VCaP (cell line): ENCODE measurements at regions not wholly inside any gene's neighbourhood (a gene's known extent, or its start where the extent isn't known, plus 50 kb on each side); places are given as distances from the start of the nearest gene placed in this dataset.

ENCODE experiments used
- H3K27ac ChIP-seq: fragments of 450-650 bp; 2 replicates; pipeline ENCODE4 v1.5.1; 2017
- TF ChIP-seq, protein P1 (sequence below): fragments of 450-650 bp; conservative IDR thresholded peaks from 2 replicates; pipeline ENCODE4 v1.5.1; 2017; ENCODE audit warnings: mild to moderate bottlenecking, moderate library complexity

DNA sequence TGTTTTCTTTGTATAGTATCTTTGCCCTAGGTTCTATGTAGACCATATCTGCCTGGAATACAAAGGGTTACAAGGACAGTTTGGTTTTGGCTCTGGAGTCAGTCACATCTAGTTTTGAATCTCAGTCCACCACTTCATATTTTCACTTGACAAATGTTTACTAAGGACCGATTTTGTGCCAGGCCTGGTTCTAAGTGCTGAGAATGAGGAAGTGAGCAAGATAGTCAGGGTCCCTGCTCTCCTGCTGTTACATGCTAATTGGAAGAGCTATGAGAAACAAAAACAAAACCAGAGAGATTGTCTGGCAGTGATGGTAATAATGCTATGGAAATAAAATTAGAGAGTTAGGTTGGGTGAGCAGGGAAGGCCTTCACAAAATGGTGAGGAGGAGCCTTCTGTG lies 66.1 kb upstream of the ARHGAP20 start:
- TF ChIP-seq, protein P1, sequence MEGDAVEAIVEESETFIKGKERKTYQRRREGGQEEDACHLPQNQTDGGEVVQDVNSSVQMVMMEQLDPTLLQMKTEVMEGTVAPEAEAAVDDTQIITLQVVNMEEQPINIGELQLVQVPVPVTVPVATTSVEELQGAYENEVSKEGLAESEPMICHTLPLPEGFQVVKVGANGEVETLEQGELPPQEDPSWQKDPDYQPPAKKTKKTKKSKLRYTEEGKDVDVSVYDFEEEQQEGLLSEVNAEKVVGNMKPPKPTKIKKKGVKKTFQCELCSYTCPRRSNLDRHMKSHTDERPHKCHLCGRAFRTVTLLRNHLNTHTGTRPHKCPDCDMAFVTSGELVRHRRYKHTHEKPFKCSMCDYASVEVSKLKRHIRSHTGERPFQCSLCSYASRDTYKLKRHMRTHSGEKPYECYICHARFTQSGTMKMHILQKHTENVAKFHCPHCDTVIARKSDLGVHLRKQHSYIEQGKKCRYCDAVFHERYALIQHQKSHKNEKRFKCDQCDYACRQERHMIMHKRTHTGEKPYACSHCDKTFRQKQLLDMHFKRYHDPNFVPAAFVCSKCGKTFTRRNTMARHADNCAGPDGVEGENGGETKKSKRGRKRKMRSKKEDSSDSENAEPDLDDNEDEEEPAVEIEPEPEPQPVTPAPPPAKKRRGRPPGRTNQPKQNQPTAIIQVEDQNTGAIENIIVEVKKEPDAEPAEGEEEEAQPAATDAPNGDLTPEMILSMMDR = no peak
- H3K27ac ChIP-seq = peak overlapping the region; percentile 43

DNA sequence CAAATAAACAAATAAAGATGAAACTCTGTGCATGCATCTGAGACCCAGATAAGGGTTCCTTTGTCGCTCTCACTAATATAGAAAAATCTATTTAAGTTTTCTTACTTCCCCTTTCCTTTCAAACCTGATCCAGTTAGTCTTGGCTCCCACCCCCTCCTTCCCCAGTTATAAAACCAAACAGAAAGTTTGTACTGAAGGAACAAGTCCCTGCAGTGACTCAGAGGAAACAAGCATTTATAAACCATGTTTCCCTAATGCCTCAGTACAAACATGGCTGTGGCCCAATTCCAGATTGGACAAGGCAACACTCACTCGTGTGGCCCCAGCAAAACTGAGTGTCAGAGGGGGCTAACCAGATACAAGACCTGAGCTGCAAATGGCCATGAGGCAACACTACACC lies 65.5 kb upstream of the ARHGAP20 start:
- TF ChIP-seq, protein P1 = no peak
- H3K27ac ChIP-seq = peak overlapping the region; percentile 43

DNA sequence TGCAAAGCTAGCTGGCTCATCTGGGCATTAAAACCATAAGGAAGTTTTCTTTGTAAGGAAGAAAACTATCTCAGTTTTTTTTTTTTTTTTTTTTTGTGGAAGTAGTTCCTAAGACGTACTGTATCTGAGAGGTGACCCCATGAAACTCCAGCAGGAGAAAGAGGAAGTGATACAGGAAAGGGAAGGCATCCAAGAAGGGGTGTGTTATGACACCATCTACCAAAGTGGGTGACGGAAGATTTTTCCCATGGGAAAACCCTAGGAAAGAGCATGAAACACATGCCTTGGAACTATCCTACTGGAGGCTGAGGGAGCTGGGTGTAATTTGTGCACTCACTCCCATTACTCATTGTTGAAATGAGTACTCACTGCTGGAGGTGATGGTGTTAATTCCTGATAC lies 63.8 kb upstream of the ARHGAP20 start:
- no peak overlapping the region for H3K27ac ChIP-seq
- TF ChIP-seq, protein P1 = no peak

DNA sequence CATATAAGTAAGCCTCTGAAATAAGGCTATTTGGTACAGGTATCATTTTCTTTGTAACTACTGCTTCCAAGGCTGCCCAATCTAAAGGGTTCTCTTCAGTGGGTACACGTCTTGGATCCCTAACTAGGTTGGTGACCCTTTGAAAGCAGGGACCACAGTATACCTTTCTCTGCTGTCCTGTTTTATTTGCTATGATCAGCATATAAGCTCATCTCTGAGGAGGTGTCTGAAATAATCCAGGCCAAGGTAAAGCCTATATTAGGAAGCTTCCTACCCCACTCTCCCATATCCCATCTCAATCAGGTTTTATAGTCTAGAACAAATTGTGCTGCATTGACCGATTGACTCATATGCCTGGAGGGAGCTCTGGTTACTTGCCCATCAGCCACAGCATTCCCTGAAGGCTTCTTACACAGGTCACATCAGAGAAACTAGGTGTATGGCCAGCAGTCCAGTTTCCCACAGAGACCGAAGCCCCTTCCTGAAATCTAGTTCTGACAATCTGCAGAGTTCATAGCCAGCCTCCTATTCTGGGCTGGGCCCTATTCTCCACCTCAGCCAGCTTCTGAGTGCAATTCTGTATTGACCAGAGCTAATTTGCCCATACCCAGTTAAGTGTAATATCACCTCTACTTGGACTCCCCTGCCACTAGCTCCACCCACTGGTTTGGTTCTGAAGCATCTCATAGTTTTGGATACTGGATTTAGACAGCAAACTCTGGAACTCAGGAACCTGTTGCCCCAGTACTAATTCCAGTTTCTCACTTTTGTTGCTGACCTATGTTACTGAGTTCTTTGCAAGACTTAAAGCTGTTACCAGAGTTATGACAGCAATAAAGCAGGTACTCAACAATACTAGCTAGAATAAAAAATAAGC lies 62.1 kb upstream of the ARHGAP20 start:
- H3K27ac ChIP-seq = peak overlapping the region; percentile 47
- TF ChIP-seq, protein P1 = no peak; the same call in 1 of the 2 replicates

DNA sequence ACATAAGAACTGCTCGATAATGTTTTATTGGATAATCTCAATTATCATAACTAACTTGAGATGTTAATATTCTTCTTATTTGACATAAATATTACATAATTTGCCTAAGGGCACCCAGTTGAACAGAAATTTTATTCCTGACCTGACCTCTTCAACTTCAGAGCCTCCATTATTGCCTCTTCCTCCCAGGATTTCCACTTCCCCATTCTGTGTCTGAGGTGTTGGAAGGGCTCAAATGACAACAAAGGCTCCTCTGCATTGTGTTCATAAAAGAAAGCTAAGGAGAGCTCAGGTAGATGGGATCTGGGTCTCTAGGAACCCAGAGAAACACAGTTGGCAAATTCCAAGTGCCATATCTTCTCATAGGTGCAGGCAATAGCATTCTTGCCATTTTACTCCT lies 61.2 kb upstream of the ARHGAP20 start:
- TF ChIP-seq, protein P1 = no peak
- H3K27ac ChIP-seq = no peak overlapping the region

DNA sequence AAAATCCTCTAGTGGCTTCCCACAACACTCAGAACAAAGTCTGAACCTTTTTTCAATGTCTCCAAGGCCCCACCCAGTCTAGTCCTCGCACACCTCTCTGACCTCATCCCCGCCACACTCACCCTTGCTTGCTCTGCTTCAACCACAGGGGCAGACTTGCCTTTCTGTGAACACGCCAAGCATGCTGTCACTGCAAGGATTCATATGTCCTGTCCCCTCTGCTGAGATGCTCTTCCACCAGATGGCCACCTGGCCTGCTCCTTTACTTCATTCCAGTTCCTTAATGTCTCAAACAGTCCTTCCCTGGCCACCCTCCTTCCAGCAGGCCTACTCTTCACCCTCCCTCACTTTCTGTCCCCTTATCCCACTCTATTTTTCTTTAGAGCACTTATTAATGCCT lies 60.6 kb upstream of the ARHGAP20 start:
- TF ChIP-seq, protein P1 = no peak
- no peak overlapping the region for H3K27ac ChIP-seq

DNA sequence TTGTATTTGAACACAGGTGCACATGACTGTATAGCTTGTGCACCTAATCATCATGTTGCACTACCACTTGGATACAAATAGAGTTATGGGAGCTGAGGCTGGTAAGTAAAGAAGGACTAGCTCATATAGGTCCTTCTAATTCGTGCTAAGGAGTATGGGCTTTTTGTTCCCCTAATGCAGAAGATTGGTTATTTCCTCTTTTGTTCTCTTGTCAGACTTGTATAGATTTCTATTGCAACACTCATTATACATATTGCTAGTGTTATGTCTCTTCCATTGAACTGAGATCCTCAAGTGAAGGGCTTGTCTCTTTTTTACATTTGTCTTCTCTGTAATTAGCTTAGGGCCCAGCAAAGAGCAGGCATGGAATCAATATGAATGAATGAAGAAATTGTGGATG lies 54.1 kb upstream of the ARHGAP20 start:
- H3K27ac ChIP-seq = no peak overlapping the region

More for the DNA sequence above, 54.1 kb upstream of the ARHGAP20 start:
- TF ChIP-seq, protein P1 = no peak
